Keratinocyte (primary cell): ENCODE measurements at regions not wholly inside any gene's neighbourhood (a gene's known extent, or its start where the extent isn't known, plus 50 kb on each side); places are given as distances from the start of the nearest gene placed in this dataset.

ENCODE experiments used
- CTCF ChIP-seq, 3 experiments: IDR thresholded peaks in 1 of 3; conservative IDR thresholded peaks in 1 of 3; optimal IDR thresholded peaks in 1 of 3; 2 replicates in 2 of 3; 3 replicates in 1 of 3; pipeline versions ENCODE3 to v1.5.1; 2011; ENCODE audit warnings: low read length in 3 of 3, mild to moderate bottlenecking in 3 of 3, moderate library complexity in 2 of 3, control low read depth in 1 of 3, inconsistent platforms in 1 of 3; ENCODE audit not compliant: insufficient read depth in 2 of 3; ENCODE audit errors: extremely low read depth in 1 of 3
- EZH2 ChIP-seq: IDR thresholded peaks from one replicate; pipeline ENCODE4 v1.6.1; 2012; ENCODE audit warnings: inconsistent platforms, mild to moderate bottlenecking, low read length, moderate library complexity

- TF ChIP-seq CTCF (optimal IDR thresholded peaks at IDR 0.05 in 1 of 3, IDR thresholded peaks at IDR 0.05 in 1 of 3, conservative IDR thresholded peaks at IDR 0.05 in 1 of 3; ENCODE audit: extremely low read depth in 1 of 3, insufficient read depth in 2 of 3, low read length in 3 of 3) (no peak), EZH2 (no peak)
Measured at GRCh38 chr22:44583854-44584253, 85.8 kb upstream of the RTL6 start.
